Activated naive CD4-positive, alpha-beta T cell treated with anti-CD3 and anti-CD28 coated beads, Interleukin-2, amount 10 ng/mL, durations not matched to agents 7 days and 5 days (primary cell): ENCODE measurements at regions not wholly inside any gene's neighbourhood (a gene's known extent, or its start where the extent isn't known, plus 50 kb on each side); places are given as distances from the start of the nearest gene placed in this dataset.

Source experiments
- CTCF ChIA-PET: fragments of 350-600 bp; sonication (Branson Sonifier 250); formaldehyde crosslinking; loops from one replicate; lab custom pipeline; 2021; ENCODE audit warnings: antibody characterized with exemption; lab: Charles Lee
- DNase-seq: peaks from one replicate; pipeline ENCODE4 v3.0.0-alpha.2; 2020
- H3K27ac Mint-ChIP-seq: one replicate; pipeline ENCODE4 v1.8.0; 2021; ENCODE audit warnings: mild to moderate bottlenecking, moderate library complexity, mixed read lengths
- H3K27me3 Mint-ChIP-seq: one replicate; pipeline ENCODE4 v1.8.0; 2021; ENCODE audit warnings: mild to moderate bottlenecking, mixed read lengths
- H3K36me3 Mint-ChIP-seq: one replicate; pipeline ENCODE4 v1.8.0; 2021; ENCODE audit warnings: mixed read lengths
- H3K4me1 Mint-ChIP-seq: one replicate; pipeline ENCODE4 v1.8.0; 2021; ENCODE audit warnings: mixed read lengths
- H3K4me3 Mint-ChIP-seq: one replicate; pipeline ENCODE4 v1.8.0; 2021; ENCODE audit warnings: mild to moderate bottlenecking, moderate library complexity, mixed read lengths
- H3K9me3 Mint-ChIP-seq: one replicate; pipeline ENCODE4 v1.8.0; 2021; ENCODE audit warnings: mixed read lengths

DNA sequence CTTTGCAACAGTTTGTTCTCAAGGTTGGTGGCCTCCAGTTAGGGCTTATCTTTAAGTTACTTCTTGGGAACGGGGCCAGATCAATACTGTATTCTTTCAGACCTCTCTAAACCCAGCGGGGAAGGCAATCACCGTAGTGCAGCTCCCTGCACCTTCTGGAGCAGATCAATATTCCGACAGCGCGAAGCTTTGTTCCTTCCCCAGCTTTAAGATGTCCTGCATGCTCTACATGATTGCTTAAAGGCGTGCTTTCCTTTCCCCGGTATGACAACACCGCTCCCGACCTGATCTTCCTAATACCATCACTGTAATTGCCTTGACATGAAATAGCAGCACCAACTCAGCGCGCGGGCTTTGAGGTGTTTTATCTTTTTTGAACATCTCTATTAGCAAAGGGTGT, 755.2 kb downstream of the NR2F2 start:
- H3K4me1 Mint-ChIP-seq = no peaks in the 10 kb centered on the region
- peaks cover 5% of the 10 kb centered on the region for H3K9me3 Mint-ChIP-seq
- CTCF ChIA-PET = interaction anchor here (0.5 kb wide), 1 partner anchor 22 kb away, joined by 4 read pairs; no protein-coding TSS in a partner anchor
- no peak overlapping the region for H3K27ac Mint-ChIP-seq
- no peak for DNase-seq
- H3K4me3 Mint-ChIP-seq = no peak overlapping the region
- no peaks in the 10 kb centered on the region for H3K27me3 Mint-ChIP-seq
- H3K36me3 Mint-ChIP-seq = no peaks in the 10 kb centered on the region

DNA sequence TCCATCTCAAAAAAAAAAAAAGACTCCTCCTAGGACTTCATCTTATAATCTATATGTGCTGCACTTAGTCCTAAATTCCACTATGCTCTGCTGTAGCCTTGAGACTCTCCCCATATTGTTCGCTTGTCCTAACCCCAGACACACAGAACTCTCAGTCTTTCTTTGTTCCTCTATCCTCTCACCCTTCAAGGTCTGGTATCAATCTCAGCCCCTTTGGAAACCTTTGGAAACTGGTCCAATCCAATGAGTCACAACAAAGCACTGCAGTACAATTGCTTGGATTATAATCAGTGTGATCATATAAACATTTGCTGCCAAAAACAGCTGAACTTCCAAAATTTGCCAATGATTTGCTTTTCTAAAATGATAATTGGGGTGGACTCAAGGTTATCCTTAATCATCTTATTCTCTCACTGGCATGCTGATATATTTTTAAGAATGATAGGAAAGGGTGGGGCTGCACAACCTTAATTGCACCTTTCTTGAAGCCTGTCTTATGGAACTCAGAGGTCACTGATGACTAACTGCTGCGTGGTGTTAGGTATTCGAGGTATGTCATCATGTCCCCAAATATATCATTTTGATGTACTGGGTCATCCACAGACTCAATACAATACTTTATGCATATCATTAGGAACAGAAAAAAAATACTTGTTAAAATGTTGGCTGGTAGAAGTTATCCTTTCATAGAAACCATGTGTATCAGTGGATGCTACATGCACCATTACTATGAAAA, 756.7 kb downstream of the NR2F2 start:
- Mint-ChIP-seq H3K27ac (no peak overlapping the region), H3K4me1 (no peaks in the 10 kb centered on the region), H3K9me3 (peaks cover 4% of the 10 kb centered on the region), H3K4me3 (no peak overlapping the region), H3K36me3 (no peaks in the 10 kb centered on the region), H3K27me3 (no peaks in the 10 kb centered on the region)
- CTCF ChIA-PET = no interaction called here
- DNase-seq = no peak

DNA sequence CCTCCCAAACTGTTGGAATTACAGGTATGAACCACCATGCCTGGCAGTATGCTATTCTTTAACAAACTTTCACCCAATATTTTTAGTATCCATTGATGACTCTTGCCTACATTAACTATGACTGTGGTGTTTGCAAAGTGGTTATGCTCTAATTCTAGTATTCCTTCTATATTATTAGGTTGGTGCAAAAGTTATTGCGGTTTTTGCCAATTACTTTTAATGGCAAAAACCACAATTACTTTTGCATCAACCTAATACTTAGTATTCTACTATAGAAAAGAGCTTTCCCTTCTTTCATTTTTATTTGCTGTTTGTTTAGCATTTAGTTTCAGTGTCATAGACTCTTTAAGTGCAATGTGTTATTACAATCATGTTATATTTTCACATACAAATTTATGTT, 760.6 kb downstream of the NR2F2 start:
- DNase-seq = no peak
- CTCF ChIA-PET = no interaction called here
- Mint-ChIP-seq H3K27me3 (no peaks in the 10 kb centered on the region), H3K27ac (no peak overlapping the region), H3K4me1 (no peaks in the 10 kb centered on the region), H3K9me3 (no peaks in the 10 kb centered on the region), H3K4me3 (no peak overlapping the region), H3K36me3 (no peaks in the 10 kb centered on the region)

DNA sequence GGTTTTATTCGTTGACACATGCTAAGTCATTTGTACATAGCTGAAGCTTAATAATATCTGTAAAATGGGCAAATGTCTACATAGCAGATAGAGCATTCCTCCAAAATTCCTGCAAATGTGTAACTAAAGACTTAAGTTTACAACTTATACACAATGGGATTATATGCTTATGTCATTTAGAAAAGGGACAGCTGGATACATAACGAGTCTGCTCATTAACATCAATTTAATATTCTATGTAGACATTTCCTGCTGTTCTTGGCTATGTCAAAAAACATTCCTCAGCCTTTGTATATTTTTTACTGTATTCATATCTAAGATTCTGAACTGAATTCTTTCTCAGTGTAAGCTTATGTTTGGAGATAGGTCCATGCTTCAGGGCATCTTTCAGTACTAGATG, 762.2 kb downstream of the NR2F2 start:
- CTCF ChIA-PET = no interaction called here
- no peaks in the 10 kb centered on the region for H3K4me1 Mint-ChIP-seq
- no peak overlapping the region for H3K4me3 Mint-ChIP-seq
- DNase-seq = no peak
- peaks cover 1% of the 10 kb centered on the region for H3K9me3 Mint-ChIP-seq
- H3K27me3 Mint-ChIP-seq = no peaks in the 10 kb centered on the region
- no peaks in the 10 kb centered on the region for H3K36me3 Mint-ChIP-seq
- no peak overlapping the region for H3K27ac Mint-ChIP-seq

DNA sequence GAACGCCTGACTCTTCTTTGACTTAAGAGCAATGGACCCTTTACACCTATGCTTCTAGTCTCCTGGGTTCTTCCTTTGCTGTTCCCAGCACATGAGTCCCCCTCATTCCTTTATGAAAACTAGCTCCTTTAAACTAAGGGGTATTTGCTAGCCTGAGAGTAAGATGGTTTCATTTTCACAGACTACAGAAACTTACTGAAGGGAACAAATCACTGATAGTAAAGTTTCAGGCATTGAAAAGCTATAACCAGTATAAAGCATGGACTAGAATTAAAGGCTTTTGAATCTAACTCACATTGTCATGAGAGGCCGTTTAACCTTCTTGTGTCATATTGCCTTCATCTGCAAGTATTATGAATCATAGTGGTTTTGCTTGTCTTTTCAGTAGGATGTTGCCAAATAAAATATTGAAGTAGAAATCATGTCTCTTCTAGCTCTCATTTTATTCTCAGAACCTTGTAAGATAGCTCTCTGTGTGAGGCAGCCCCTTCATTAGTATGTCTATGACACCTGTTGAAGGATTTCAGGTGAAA, 765.9 kb downstream of the NR2F2 start:
- H3K4me1 Mint-ChIP-seq = no peaks in the 10 kb centered on the region
- H3K4me3 Mint-ChIP-seq = no peak overlapping the region
- H3K9me3 Mint-ChIP-seq = peaks cover 7% of the 10 kb centered on the region
- no peak for DNase-seq
- no peak overlapping the region for H3K27ac Mint-ChIP-seq
- no peaks in the 10 kb centered on the region for H3K36me3 Mint-ChIP-seq
- H3K27me3 Mint-ChIP-seq = no peaks in the 10 kb centered on the region
- CTCF ChIA-PET = no interaction called here

DNA sequence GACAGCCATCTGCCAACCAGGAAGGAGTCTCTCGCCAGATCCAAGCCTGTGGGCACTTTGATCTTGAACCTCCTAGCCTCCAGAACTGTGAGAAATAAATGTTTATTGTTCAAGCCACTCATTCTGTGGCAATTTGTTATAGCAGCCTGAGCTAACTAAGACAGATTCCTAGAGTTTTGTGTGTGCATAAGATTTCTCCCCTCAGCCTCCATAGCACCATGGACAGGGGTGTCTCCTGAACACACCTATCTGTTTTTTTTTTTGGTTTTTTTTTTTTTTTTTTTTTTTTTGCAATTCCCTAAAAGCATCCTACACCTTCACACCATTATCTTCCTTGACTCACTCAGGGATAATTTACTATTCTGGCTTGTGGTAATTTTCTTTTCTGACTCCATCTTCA, 768.5 kb downstream of the NR2F2 start:
- Mint-ChIP-seq H3K27ac (no peak overlapping the region), H3K36me3 (no peaks in the 10 kb centered on the region), H3K9me3 (peaks cover 7% of the 10 kb centered on the region), H3K27me3 (no peaks in the 10 kb centered on the region), H3K4me3 (no peak overlapping the region), H3K4me1 (no peaks in the 10 kb centered on the region)
- CTCF ChIA-PET = no interaction called here
- no peak for DNase-seq

DNA sequence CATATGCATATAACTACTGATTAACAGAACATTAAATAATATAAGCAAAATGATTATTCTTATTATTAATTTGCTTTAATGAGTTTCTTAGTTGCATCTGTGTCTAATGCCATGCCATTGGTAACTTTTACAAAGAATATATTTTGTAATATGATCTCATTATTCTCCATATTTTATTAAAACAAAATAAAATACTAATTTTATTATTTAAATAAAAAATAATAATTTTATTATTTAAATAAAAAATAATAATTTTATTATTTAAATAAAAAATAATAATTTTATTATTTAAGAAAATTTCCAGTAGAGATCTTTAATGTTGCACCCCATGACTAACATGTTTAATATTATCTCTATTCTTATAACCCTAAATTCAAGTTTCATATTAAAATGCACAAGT, 771.1 kb downstream of the NR2F2 start:
- no peak overlapping the region for H3K27ac Mint-ChIP-seq
- CTCF ChIA-PET = no interaction called here

DNA sequence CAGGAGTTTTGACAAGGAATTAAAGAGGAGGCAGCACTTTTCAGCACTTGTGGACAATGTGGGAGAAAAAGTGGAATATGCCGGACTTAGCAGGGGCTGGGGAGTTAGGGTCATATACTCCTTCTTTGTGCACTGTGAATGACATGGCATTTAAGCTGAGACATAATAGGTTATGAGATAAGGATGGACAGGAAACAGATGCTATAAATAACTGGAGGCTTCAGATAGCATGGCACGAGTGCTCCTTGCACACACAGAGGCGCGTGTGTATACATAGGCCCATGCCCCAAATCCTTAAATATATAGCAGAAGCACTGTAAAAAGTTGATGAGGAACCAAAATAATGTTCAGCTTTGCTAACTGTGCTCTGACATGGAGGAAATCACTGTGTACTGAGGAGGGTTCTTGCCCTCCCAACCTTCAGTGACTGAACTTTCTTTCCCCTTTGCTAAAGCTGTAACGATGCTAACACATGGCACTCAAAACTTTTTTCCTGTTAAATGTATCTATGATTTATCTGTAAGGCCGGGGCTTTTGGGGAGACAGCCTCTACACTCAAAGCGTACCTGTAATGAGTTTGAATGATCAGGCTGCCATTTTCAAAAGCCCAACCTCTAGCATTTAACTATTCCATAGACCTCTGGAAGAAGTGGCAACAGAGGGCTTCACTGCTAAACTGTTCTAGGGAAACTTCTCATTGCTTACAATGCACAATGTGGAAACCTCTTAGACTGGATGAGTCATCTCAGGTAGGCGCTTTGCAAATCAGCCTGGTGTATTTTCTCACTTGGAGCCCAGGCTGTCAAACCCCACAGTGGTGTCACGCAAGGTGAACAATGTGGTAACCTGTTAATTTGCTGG, 784.6 kb downstream of the NR2F2 start:
- no peaks in the 10 kb centered on the region for H3K36me3 Mint-ChIP-seq
- no peaks in the 10 kb centered on the region for H3K27me3 Mint-ChIP-seq
- no peak for DNase-seq
- no peak overlapping the region for H3K27ac Mint-ChIP-seq
- H3K9me3 Mint-ChIP-seq = peaks cover 6% of the 10 kb centered on the region
- CTCF ChIA-PET = no interaction called here
- H3K4me3 Mint-ChIP-seq = no peak overlapping the region
- no peaks in the 10 kb centered on the region for H3K4me1 Mint-ChIP-seq

More for the DNA sequence above, 771.1 kb downstream of the NR2F2 start:
- no peaks in the 10 kb centered on the region for H3K4me1 Mint-ChIP-seq
- H3K27me3 Mint-ChIP-seq = no peaks in the 10 kb centered on the region
- H3K36me3 Mint-ChIP-seq = no peaks in the 10 kb centered on the region
- DNase-seq = no peak
- H3K4me3 Mint-ChIP-seq = no peak overlapping the region
- H3K9me3 Mint-ChIP-seq = peaks cover 8% of the 10 kb centered on the region

DNA sequence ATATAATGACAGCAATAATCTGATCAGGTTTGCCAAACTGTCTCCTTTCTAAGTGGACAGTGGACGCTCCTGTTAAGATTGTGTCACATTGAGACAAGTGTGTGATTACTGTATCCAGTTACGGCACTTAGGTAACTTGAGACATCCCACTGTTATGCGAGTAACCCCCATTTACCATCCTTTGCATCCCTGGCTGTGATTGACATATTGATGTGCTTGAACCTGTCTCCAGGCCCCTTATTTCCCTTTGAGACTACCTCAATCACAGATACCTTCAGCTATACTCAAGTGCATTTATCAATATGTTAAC, 785.2 kb downstream of the NR2F2 start:
- CTCF ChIA-PET = no interaction called here
- no peak for DNase-seq
- Mint-ChIP-seq H3K4me1 (no peaks in the 10 kb centered on the region), H3K4me3 (no peak overlapping the region), H3K27me3 (no peaks in the 10 kb centered on the region), H3K36me3 (no peaks in the 10 kb centered on the region), H3K9me3 (peaks cover 4% of the 10 kb centered on the region), H3K27ac (no peak overlapping the region)

DNA sequence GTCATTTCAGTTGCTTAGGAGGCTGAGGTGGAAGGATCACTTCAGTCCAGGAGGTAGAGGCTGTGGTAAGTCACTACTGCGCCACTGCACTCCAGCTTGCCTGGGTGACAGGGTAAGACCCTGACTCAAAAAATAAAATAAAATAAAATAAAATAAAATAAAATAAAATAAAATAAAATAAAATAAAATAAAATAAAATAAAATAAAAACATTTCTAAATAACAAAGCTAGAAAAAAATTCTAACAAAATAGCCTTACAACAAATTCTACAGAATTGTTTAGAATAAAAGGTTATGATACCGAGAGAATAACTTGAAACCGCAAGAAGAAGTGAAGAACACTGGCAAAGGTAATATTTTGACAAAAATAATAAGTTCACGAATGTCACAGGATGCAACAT, 794.3 kb downstream of the NR2F2 start:
- Mint-ChIP-seq H3K27me3 (no peaks in the 10 kb centered on the region), H3K36me3 (no peaks in the 10 kb centered on the region), H3K27ac (no peak overlapping the region), H3K4me3 (no peak overlapping the region), H3K9me3 (peaks cover 4% of the 10 kb centered on the region), H3K4me1 (no peaks in the 10 kb centered on the region)
- DNase-seq = no peak
- CTCF ChIA-PET = no interaction called here

DNA sequence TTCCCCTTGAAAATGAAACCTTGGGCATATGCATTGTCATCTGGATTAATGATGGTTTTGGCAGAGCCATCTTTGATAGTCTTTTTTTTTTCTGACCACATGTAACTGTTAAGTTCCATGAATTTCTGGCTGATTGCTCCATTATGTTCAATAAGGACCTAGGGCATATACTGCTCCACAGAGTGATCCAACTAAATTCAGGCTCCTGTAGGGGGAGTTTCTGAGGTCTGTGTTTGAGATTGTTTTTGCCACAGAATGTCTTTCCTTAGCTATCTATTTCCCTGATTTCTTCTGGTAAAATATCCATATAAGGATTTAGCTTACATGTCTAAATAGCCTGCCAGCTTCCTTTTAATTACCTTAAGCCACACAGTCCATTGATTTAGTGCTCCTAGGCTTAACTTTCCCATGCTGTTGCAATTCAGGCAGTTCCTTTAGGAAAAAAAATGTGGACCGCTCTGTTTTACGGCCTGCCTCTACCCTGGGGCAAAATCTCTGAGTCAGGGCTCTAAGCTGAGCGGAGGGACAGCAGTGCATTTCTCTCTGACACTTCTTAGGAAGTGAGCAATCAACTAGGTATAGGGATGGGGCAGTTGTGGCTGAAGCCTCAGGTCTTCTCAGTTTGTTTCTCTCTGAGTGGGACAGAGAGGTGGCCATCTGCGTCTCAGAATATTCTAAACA, 796.2 kb downstream of the NR2F2 start:
- no peaks in the 10 kb centered on the region for H3K4me1 Mint-ChIP-seq
- CTCF ChIA-PET = no interaction called here
- H3K27me3 Mint-ChIP-seq = no peaks in the 10 kb centered on the region
- H3K4me3 Mint-ChIP-seq = no peak overlapping the region
- H3K36me3 Mint-ChIP-seq = no peaks in the 10 kb centered on the region
- DNase-seq = no peak
- H3K9me3 Mint-ChIP-seq = peaks cover 4% of the 10 kb centered on the region
- no peak overlapping the region for H3K27ac Mint-ChIP-seq

DNA sequence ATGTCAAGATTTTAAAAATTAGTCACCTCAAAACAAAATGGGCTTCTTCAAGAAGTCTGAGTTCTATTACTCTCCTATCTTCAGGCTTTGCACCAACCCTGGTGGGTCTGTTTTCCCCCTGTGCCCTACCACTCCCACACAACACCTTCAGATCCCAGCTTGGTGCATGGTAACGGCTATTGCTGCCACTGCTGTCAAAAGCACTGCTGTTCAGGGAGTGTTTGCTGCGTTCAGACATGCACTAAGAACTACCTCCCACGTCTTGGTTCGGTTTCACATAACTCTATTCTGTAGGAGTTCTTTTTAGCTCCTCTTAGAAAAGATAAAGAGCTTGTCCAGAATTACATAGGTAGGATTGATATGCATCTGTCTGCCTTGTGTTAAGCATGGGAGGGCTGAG, 799.2 kb downstream of the NR2F2 start:
- CTCF ChIA-PET = no interaction called here
- no peak overlapping the region for H3K27ac Mint-ChIP-seq

DNA sequence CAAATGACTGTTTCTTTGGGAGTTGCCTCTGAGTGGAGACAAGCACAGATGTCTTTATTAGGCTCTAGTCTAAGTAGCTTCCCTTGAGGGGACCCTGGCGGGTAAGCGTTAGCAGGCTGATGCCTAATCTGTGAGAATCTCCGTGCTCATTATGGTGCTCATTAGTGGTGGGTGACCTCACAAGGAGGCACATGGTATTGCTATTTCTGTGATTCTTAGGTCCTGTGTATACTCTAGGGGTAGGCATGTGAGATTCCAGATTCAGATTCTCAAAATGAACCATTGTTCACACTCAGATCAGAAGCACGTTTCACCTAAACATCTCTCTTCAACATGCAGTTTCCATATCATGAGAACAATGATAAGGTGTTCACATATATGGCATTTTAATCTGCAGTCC, 809.7 kb downstream of the NR2F2 start:
- Mint-ChIP-seq H3K27me3 (no peaks in the 10 kb centered on the region), H3K36me3 (no peaks in the 10 kb centered on the region)
- no peak for DNase-seq

More for the DNA sequence above, 799.2 kb downstream of the NR2F2 start:
- H3K9me3 Mint-ChIP-seq = peaks cover 15% of the 10 kb centered on the region
- no peaks in the 10 kb centered on the region for H3K27me3 Mint-ChIP-seq
- no peaks in the 10 kb centered on the region for H3K36me3 Mint-ChIP-seq
- H3K4me1 Mint-ChIP-seq = no peaks in the 10 kb centered on the region
- DNase-seq = no peak
- H3K4me3 Mint-ChIP-seq = no peak overlapping the region

DNA sequence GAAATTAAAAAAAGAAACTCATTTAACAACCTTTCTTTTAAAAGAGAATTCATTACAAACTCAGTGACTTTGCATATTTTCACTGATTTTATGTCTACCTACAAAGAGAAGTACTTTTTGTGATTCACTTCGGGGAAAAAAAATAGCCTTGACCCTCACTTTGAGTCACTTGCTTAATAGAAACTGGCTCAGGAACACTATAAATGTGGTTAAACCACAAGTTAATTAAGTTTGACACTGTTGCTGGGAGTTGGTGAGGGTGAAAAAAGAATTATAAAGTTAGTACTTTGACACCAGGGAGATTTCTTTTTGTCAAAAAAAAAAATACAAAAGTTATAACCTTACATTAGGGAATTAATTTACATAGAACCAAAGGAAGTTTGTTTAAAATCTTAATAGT, 810.9 kb downstream of the NR2F2 start:
- H3K4me1 Mint-ChIP-seq = no peaks in the 10 kb centered on the region
- no peak overlapping the region for H3K4me3 Mint-ChIP-seq
- CTCF ChIA-PET = no interaction called here
- H3K27me3 Mint-ChIP-seq = no peaks in the 10 kb centered on the region
- H3K36me3 Mint-ChIP-seq = no peaks in the 10 kb centered on the region
- H3K27ac Mint-ChIP-seq = no peak overlapping the region
- H3K9me3 Mint-ChIP-seq = peaks cover 2% of the 10 kb centered on the region
- DNase-seq = no peak

More for the DNA sequence above, 809.7 kb downstream of the NR2F2 start:
- CTCF ChIA-PET = no interaction called here
- Mint-ChIP-seq H3K4me1 (no peaks in the 10 kb centered on the region), H3K4me3 (no peak overlapping the region), H3K9me3 (peaks cover 6% of the 10 kb centered on the region), H3K27ac (no peak overlapping the region)
